GM12891 (cell line): ENCODE measurements at regions not wholly inside any gene's neighbourhood (a gene's known extent, or its start where the extent isn't known, plus 50 kb on each side); places are given as distances from the start of the nearest gene placed in this dataset.

Experiments used
- POLR2AphosphoS5 ChIP-seq: IDR thresholded peaks from 2 replicates; pipeline ENCODE4 v1.6.1; 2011; ENCODE audit warnings: low read depth, low read length, control low read depth
- SPI1 ChIP-seq: IDR thresholded peaks from 2 replicates; pipeline ENCODE4 v1.6.1; 2011; ENCODE audit warnings: low read depth, low read length, control low read depth

GRCh38 chr12:67419810-67420209 lies 150.7 kb downstream of the CAND1 start:
- TF ChIP-seq SPI1, result no peak
- no peak for TF ChIP-seq POLR2AphosphoS5
